GM23338 (cell line): ENCODE measurements at regions not wholly inside any gene's neighbourhood (a gene's known extent, or its start where the extent isn't known, plus 50 kb on each side); places are given as distances from the start of the nearest gene placed in this dataset.

Source experiments
- CTCF ChIP-seq, 2 experiments: fragments of 200-600 bp in 1 of 2; sonication (generic) in 1 of 2; conservative IDR thresholded peaks; 2 replicates each; pipeline versions ENCODE4 v1.5.1 to v1.6.1; 2016 to 2017; ENCODE audit warnings: antibody characterized with exemption in 2 of 2, low read depth in 2 of 2, mild to moderate bottlenecking in 2 of 2, moderate library complexity in 1 of 2
- EZH2 ChIP-seq: fragments of 200-600 bp; sonication (generic); IDR thresholded peaks from one replicate; pipeline ENCODE4 v1.8.0; 2017; ENCODE audit warnings: antibody characterized with exemption, mild to moderate bottlenecking, low read depth; ENCODE audit not compliant: unreplicated experiment
- POLR2AphosphoS5 ChIP-seq: IDR thresholded peaks from 2 replicates; pipeline ENCODE4 v1.6.1; 2016; ENCODE audit warnings: antibody characterized with exemption, low read depth
- TF ChIP-seq, protein P1 (sequence below): IDR thresholded peaks from one replicate; pipeline ENCODE4 v1.6.1; 2018; ENCODE audit warnings: antibody characterized with exemption; ENCODE audit not compliant: unreplicated experiment

DNA sequence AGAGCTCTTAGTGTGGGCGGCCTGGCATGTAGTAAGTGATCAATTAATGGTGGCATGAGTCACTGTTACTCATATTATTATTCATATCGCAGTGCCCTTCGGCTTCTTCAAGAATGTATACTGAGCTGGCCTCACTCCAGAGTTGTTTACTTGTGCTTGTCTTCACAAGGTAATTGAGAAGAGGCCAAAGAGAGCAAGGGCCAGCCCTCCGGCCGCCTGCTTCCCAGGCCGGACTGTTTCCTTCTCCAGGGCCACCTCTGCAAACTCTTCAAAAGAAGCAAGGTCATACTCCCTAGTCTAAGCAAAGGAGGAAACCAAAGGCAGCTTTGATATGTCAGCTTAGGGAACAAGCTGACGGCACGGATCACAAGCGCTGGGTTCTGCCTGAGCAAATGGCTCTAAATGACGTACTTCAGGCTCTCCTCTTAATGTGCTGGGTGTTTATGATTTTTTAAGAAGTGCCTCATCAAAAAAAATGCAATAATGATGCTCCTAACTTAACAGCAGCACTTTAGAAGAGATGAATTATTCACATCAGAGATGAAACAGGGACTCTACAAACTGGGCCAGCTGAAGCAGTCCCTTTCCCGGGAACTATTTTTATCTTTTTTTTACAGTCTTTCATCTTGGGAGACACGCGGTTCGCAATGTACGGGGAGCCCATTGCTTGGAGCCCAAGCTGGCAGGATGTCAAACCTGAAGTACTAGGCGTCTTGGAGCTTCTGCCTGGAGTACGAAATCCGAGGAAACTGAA is 65.6 kb upstream of the DLK1 start:
- no peak for TF ChIP-seq CTCF (conservative IDR thresholded peaks at IDR 0.05; ENCODE audit: low read depth in 2 of 2)
- TF ChIP-seq EZH2: no peak
- TF ChIP-seq, protein P1, sequence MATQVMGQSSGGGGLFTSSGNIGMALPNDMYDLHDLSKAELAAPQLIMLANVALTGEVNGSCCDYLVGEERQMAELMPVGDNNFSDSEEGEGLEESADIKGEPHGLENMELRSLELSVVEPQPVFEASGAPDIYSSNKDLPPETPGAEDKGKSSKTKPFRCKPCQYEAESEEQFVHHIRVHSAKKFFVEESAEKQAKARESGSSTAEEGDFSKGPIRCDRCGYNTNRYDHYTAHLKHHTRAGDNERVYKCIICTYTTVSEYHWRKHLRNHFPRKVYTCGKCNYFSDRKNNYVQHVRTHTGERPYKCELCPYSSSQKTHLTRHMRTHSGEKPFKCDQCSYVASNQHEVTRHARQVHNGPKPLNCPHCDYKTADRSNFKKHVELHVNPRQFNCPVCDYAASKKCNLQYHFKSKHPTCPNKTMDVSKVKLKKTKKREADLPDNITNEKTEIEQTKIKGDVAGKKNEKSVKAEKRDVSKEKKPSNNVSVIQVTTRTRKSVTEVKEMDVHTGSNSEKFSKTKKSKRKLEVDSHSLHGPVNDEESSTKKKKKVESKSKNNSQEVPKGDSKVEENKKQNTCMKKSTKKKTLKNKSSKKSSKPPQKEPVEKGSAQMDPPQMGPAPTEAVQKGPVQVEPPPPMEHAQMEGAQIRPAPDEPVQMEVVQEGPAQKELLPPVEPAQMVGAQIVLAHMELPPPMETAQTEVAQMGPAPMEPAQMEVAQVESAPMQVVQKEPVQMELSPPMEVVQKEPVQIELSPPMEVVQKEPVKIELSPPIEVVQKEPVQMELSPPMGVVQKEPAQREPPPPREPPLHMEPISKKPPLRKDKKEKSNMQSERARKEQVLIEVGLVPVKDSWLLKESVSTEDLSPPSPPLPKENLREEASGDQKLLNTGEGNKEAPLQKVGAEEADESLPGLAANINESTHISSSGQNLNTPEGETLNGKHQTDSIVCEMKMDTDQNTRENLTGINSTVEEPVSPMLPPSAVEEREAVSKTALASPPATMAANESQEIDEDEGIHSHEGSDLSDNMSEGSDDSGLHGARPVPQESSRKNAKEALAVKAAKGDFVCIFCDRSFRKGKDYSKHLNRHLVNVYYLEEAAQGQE: no peak
- TF ChIP-seq POLR2AphosphoS5: no peak
